ENCODE measurements at regions not wholly inside any gene's neighbourhood (a gene's known extent, or its start where the extent isn't known, plus 50 kb on each side); places are given as distances from the start of the nearest gene placed in this dataset.

GRCh38 chr7:17126413-17127268, 171.8 kb upstream of the AHR start:
- FAIRE-seq = no peak
- Histone ChIP-seq H3K27ac (peak overlapping the region in 1 of 2 experiments; percentile 23; a peak in 1 of 6 replicates), H3K4me2 (no peak overlapping the region), H3K4me3 (no peak overlapping the region), H3K4me1 (peaks cover 28% of the 10 kb centered on the region), H3K9me3 (no peaks in the 10 kb centered on the region)
- ATAC-seq = no peak
- POLR2A ChIA-PET = no interaction called here
- 59% methylated on average over 3 of the region's 3 CpGs for WGBS (ENCODE audit: missing lambda C conversion rate)
- CTCF ChIA-PET = interaction anchor here (0.9 to 1.2 kb wide), 2 partner anchors 14 to 144 kb away, joined by 3 read pairs; no protein-coding TSS in a partner anchor
- TF ChIP-seq HOXB13 (CRISPR knock-in tag; IDR thresholded peaks at IDR 0.05; ENCODE audit: low read depth) (no peak), CBX2 (IDR thresholded peaks at IDR 0.05; ENCODE audit: borderline replicate concordance, low read depth) (no peak), FOSB (CRISPR knock-in tag; IDR thresholded peaks at IDR 0.05) (no peak), GATA3 (IDR thresholded peaks at IDR 0.05; ENCODE audit: borderline replicate concordance) (no peak), HOXB5 (CRISPR knock-in tag; IDR thresholded peaks at IDR 0.05) (no peak), JUNB (IDR thresholded peaks at IDR 0.05) (no peak), ZC3H11A (IDR thresholded peaks at IDR 0.05) (no peak), TP53 (CRISPR knock-in tag; IDR thresholded peaks at IDR 0.05) (no peak), SMC3 (IDR thresholded peaks at IDR 0.05) (no peak), RNF2 (IDR thresholded peaks at IDR 0.05; ENCODE audit: borderline replicate concordance, low read depth) (no peak), CHD4 (IDR thresholded peaks at IDR 0.05; ENCODE audit: borderline replicate concordance) (no peak), HOXA7 (CRISPR knock-in tag; IDR thresholded peaks at IDR 0.05) (no peak), BCL3 (IDR thresholded peaks at IDR 0.05) (no peak), HMGXB4 (CRISPR knock-in tag; IDR thresholded peaks at IDR 0.05; ENCODE audit: borderline replicate concordance) (no peak), PBX3 (IDR thresholded peaks at IDR 0.05) (no peak), ATOH8 (CRISPR knock-in tag; IDR thresholded peaks at IDR 0.05; ENCODE audit: low read depth) (no peak)
- no peak for DNase-seq (ENCODE audit: low read depth in 1 of 2, low spot score in 1 of 2)

- Histone ChIP-seq H3K4me2 (no peak overlapping the region), H3K27ac (peak overlapping the region; percentile 0 to 42; a peak in 2 of 6 replicates), H3K9me3 (no peaks in the 10 kb centered on the region), H3K4me1 (peaks cover 31% of the 10 kb centered on the region), H3K4me3 (no peak overlapping the region)
- WGBS (ENCODE audit: missing lambda C conversion rate) = 88% methylated on average over 2 of the region's 2 CpGs
- ATAC-seq (no peak), FAIRE-seq (no peak), DNase-seq (ENCODE audit: low read depth in 1 of 2, low spot score in 1 of 2) (no peak)
- ChIA-PET CTCF (interaction anchor here (0.5 to 1.6 kb wide), 2 partner anchors 146 to 412 kb away, joined by 3 to 9 read pairs; no protein-coding TSS in a partner anchor), POLR2A (interaction anchor here (1.9 kb wide), 1 partner anchor 169 kb away, joined by 15 read pairs; the partner anchor contains the start of gene AHR)
- no peak for TF ChIP-seq RNF2 (IDR thresholded peaks at IDR 0.05; ENCODE audit: borderline replicate concordance, low read depth)
- TF ChIP-seq ESRRA (IDR thresholded peaks at IDR 0.05; ENCODE audit: borderline replicate concordance, low read length) = no peak
- no peak for TF ChIP-seq HMGXB4 (CRISPR knock-in tag; IDR thresholded peaks at IDR 0.05; ENCODE audit: borderline replicate concordance)
- TF ChIP-seq EP300 (IDR thresholded peaks at IDR 0.05) = no peak
- TF ChIP-seq HOXB13 (CRISPR knock-in tag; IDR thresholded peaks at IDR 0.05; ENCODE audit: low read depth) = no peak
- no peak for TF ChIP-seq HOXB5 (CRISPR knock-in tag; IDR thresholded peaks at IDR 0.05)
- TF ChIP-seq NR3C1 (IDR thresholded peaks at IDR 0.05) = no peak
Observed at GRCh38 chr7:17129218-17129617, 169.2 kb upstream of the AHR start.
